ENCODE measurements at regions not wholly inside any gene's neighbourhood (a gene's known extent, or its start where the extent isn't known, plus 50 kb on each side); places are given as distances from the start of the nearest gene placed in this dataset.
A peak's percentile ranks its signal among the peaks of the same experiment; 100 is the strongest.

- ChIA-PET POLR2A (no interaction called here), CTCF (interaction anchor here (0.7 to 3.7 kb wide), 11 partner anchors 11 to 811 kb away, joined by 3 to 50 read pairs (median 5); no protein-coding TSS in a partner anchor)
- intact Hi-C loops (cut with micrococcal nuclease), result no loop called here
- BruUV-seq (replicated peaks), result no TSS peak
- no peaks in the 10 kb centered on the region for H3K27me3 Mint-ChIP-seq (ENCODE audit: insufficient read depth, unreplicated experiment)
- no peak overlapping the region for H3K4me3 Mint-ChIP-seq (ENCODE audit: unreplicated experiment)
- DNase-seq (ENCODE audit: unreplicated experiment), result no peak
- H3K4me1 Mint-ChIP-seq (ENCODE audit: insufficient read depth, unreplicated experiment), result no peaks in the 10 kb centered on the region
- H3K27ac Mint-ChIP-seq (ENCODE audit: low read depth, unreplicated experiment), result peak overlapping the region; percentile 63
- no peaks in the 10 kb centered on the region for H3K36me3 Mint-ChIP-seq (ENCODE audit: insufficient read depth, unreplicated experiment)
- TF ChIP-seq, protein P1, sequence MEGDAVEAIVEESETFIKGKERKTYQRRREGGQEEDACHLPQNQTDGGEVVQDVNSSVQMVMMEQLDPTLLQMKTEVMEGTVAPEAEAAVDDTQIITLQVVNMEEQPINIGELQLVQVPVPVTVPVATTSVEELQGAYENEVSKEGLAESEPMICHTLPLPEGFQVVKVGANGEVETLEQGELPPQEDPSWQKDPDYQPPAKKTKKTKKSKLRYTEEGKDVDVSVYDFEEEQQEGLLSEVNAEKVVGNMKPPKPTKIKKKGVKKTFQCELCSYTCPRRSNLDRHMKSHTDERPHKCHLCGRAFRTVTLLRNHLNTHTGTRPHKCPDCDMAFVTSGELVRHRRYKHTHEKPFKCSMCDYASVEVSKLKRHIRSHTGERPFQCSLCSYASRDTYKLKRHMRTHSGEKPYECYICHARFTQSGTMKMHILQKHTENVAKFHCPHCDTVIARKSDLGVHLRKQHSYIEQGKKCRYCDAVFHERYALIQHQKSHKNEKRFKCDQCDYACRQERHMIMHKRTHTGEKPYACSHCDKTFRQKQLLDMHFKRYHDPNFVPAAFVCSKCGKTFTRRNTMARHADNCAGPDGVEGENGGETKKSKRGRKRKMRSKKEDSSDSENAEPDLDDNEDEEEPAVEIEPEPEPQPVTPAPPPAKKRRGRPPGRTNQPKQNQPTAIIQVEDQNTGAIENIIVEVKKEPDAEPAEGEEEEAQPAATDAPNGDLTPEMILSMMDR (IDR thresholded peaks at IDR 0.05; ENCODE audit: unreplicated experiment), result no peak
- no peaks in the 10 kb centered on the region for H3K9me3 Mint-ChIP-seq (ENCODE audit: unreplicated experiment)
These were observed 926.4 kb downstream of the IPMK start for GRCh38 chr10:57341294-57341693.

- TF ChIP-seq, protein P1 (IDR thresholded peaks at IDR 0.05; ENCODE audit: unreplicated experiment), result peak; percentile 55
- CTCF ChIA-PET, result interaction anchor here (0.6 to 3.7 kb wide), 11 partner anchors 10 to 814 kb away, joined by 3 to 50 read pairs (median 4); no protein-coding TSS in a partner anchor
- H3K9me3 Mint-ChIP-seq (ENCODE audit: unreplicated experiment), result no peaks in the 10 kb centered on the region
- no TSS peak for BruUV-seq (replicated peaks)
- H3K36me3 Mint-ChIP-seq (ENCODE audit: insufficient read depth, unreplicated experiment), result no peaks in the 10 kb centered on the region
- intact Hi-C loops (cut with micrococcal nuclease), result loop anchor here (1.0 to 5.0 kb wide), 6 partner anchors 243 to 813 kb away; no protein-coding TSS in a partner anchor
- no peak overlapping the region for H3K4me3 Mint-ChIP-seq (ENCODE audit: unreplicated experiment)
- DNase-seq (ENCODE audit: unreplicated experiment), result peak; percentile 56
- H3K4me1 Mint-ChIP-seq (ENCODE audit: insufficient read depth, unreplicated experiment), result no peaks in the 10 kb centered on the region
- no peak overlapping the region for H3K27ac Mint-ChIP-seq (ENCODE audit: low read depth, unreplicated experiment)
- peaks cover 6% of the 10 kb centered on the region for H3K27me3 Mint-ChIP-seq (ENCODE audit: insufficient read depth, unreplicated experiment)
- POLR2A ChIA-PET, result no interaction called here
These were observed 928.7 kb downstream of the IPMK start for GRCh38 chr10:57338823-57339558.

DNA sequence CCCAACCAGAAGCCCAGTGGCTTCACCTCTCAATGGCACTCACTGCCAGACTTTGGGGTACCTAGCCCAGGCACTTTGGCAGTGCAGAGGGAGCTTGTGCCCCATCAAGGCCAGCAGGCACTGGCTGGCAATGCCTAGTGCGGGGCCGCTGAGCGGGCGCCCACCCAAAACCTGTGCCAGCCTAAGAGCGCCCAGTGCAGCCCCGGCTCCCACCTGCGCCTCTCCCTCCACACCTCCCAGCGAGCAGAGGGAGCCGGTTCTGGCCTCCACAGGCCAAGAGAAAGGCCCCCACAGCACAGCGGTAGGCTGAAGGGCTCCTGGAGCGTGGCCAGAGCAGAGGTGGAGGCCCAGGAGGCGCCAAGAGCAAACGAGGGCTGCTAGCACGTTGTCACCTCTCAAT lies 930.8 kb downstream of the IPMK start:
- Mint-ChIP-seq H3K9me3 (ENCODE audit: unreplicated experiment) (no peaks in the 10 kb centered on the region), H3K36me3 (ENCODE audit: insufficient read depth, unreplicated experiment) (no peaks in the 10 kb centered on the region), H3K4me3 (ENCODE audit: unreplicated experiment) (no peak overlapping the region), H3K27ac (ENCODE audit: low read depth, unreplicated experiment) (no peak overlapping the region), H3K4me1 (ENCODE audit: insufficient read depth, unreplicated experiment) (no peaks in the 10 kb centered on the region), H3K27me3 (ENCODE audit: insufficient read depth, unreplicated experiment) (peaks cover 16% of the 10 kb centered on the region)
- TF ChIP-seq, protein P1 (IDR thresholded peaks at IDR 0.05; ENCODE audit: unreplicated experiment), result no peak
- intact Hi-C loops (cut with micrococcal nuclease), result loop anchor here (5.0 kb wide), 2 partner anchors 245 to 260 kb away; no protein-coding TSS in a partner anchor
- no peak for DNase-seq (ENCODE audit: unreplicated experiment)
- no TSS peak for BruUV-seq (replicated peaks)
- POLR2A ChIA-PET, result no interaction called here
- CTCF ChIA-PET, result interaction anchor here (0.7 to 2.6 kb wide), 2 partner anchors 321 to 728 kb away, joined by 3 to 17 read pairs; no protein-coding TSS in a partner anchor

- CTCF ChIA-PET, result interaction anchor here (1.0 kb wide), 1 partner anchor 728 kb away, joined by 3 read pairs; no protein-coding TSS in a partner anchor
- no peaks in the 10 kb centered on the region for H3K36me3 Mint-ChIP-seq (ENCODE audit: insufficient read depth, unreplicated experiment)
- POLR2A ChIA-PET, result no interaction called here
- no peaks in the 10 kb centered on the region for H3K4me1 Mint-ChIP-seq (ENCODE audit: insufficient read depth, unreplicated experiment)
- H3K27ac Mint-ChIP-seq (ENCODE audit: low read depth, unreplicated experiment), result no peak overlapping the region
- intact Hi-C loops (cut with micrococcal nuclease), result loop anchor here (5.0 kb wide), 2 partner anchors 246 to 261 kb away; no protein-coding TSS in a partner anchor
- H3K9me3 Mint-ChIP-seq (ENCODE audit: unreplicated experiment), result no peaks in the 10 kb centered on the region
- no peak overlapping the region for H3K4me3 Mint-ChIP-seq (ENCODE audit: unreplicated experiment)
- TF ChIP-seq, protein P1 (IDR thresholded peaks at IDR 0.05; ENCODE audit: unreplicated experiment), result no peak
- DNase-seq (ENCODE audit: unreplicated experiment), result no peak
- peaks cover 16% of the 10 kb centered on the region for H3K27me3 Mint-ChIP-seq (ENCODE audit: insufficient read depth, unreplicated experiment)
- no TSS peak for BruUV-seq (replicated peaks)
These were observed 931.4 kb downstream of the IPMK start for GRCh38 chr10:57336341-57336740.

All from MCF 10A (cell line).